Caco-2 (cell line): ENCODE measurements at regions not wholly inside any gene's neighbourhood (a gene's known extent, or its start where the extent isn't known, plus 50 kb on each side); places are given as distances from the start of the nearest gene placed in this dataset.

Experiments used
- BruUV-seq: library from RNA; stranded (reverse); fragments of 400-500 nt; replicated peaks from 2 replicates; lab custom pipeline; 2021; lab: Mats Ljungman, UMichigan
- CTCF ChIA-PET: fragments of 300-600 bp; sonication (Branson Sonifier 250); formaldehyde crosslinking; loops from one replicate; lab custom pipeline; 2022; ENCODE audit warnings: antibody characterized with exemption; lab: Charles Lee
- POLR2A ChIA-PET: fragments of 300-600 bp; sonication (Branson Sonifier 250); formaldehyde crosslinking; loops from one replicate; lab custom pipeline; 2022; ENCODE audit warnings: antibody characterized with exemption; lab: Charles Lee
- DNase-seq, 2 experiments: peaks; one replicate each; pipeline versions ENCODE4 v3.0.0 to v3.0.0-alpha.2; 2020 to 2022
- H3K27me3 ChIP-seq: replicated peaks from 2 replicates; pipeline ENCODE4 v1.6.0; 2011; ENCODE audit warnings: low read length; ENCODE audit not compliant: control insufficient read depth, insufficient read depth
- H3K36me3 ChIP-seq: 2 replicates; pipeline ENCODE4 v1.5.1; 2011; ENCODE audit warnings: low read length; ENCODE audit not compliant: control insufficient read depth, insufficient read depth
- H3K4me1 ChIP-seq: fragments of 250-450 bp; sonication (Bioruptor Pico); 2 replicates; pipeline ENCODE4 v1.5.1; 2020; ENCODE audit warnings: mild to moderate bottlenecking
- H3K4me3 ChIP-seq: 2 replicates; pipeline ENCODE4 v1.5.1; 2011; ENCODE audit warnings: low read depth, mild to moderate bottlenecking, control low read depth, low read length
- H3K9me3 ChIP-seq: fragments of 250-450 bp; sonication (Bioruptor Pico); 2 replicates; pipeline ENCODE4 v1.5.1; 2020; ENCODE audit warnings: mild to moderate bottlenecking, moderate library complexity
- H3K27ac Mint-ChIP-seq: one replicate; pipeline ENCODE4 v1.8.0; 2022; ENCODE audit warnings: mixed read lengths; ENCODE audit not compliant: unreplicated experiment
- H3K27me3 Mint-ChIP-seq: one replicate; pipeline ENCODE4 v1.8.0; 2022; ENCODE audit warnings: mixed read lengths; ENCODE audit not compliant: insufficient read depth, unreplicated experiment
- H3K36me3 Mint-ChIP-seq: one replicate; pipeline ENCODE4 v1.8.0; 2022; ENCODE audit warnings: mild to moderate bottlenecking, mixed read lengths; ENCODE audit not compliant: insufficient read depth, unreplicated experiment
- H3K4me1 Mint-ChIP-seq: one replicate; pipeline ENCODE4 v1.8.0; 2022; ENCODE audit warnings: low read depth, mixed read lengths; ENCODE audit not compliant: unreplicated experiment
- H3K4me3 Mint-ChIP-seq: one replicate; pipeline ENCODE4 v1.8.0; 2022; ENCODE audit warnings: mild to moderate bottlenecking, moderate library complexity, mixed read lengths; ENCODE audit not compliant: unreplicated experiment
- H3K9me3 Mint-ChIP-seq: one replicate; pipeline ENCODE4 v1.8.0; 2022; ENCODE audit warnings: mixed read lengths; ENCODE audit not compliant: unreplicated experiment
- intact Hi-C: fragments of 100-400 bp; cut with micrococcal nuclease; formaldehyde crosslinking; loops from one replicate; pipeline ENCODE4 v1.10.0; 2022; ENCODE audit not compliant: unreplicated experiment
- TF ChIP-seq, protein P1 (sequence below), 2 experiments: fragments of 200-600 bp in 1 of 2; IDR thresholded peaks; 1 replicate in 1 of 2; 2 replicates in 1 of 2; pipeline versions ENCODE4 v1.5.1 to v1.8.0; 2011 to 2022; ENCODE audit warnings: antibody characterized with exemption in 1 of 2, control low read depth in 1 of 2, inconsistent platforms in 1 of 2, low read depth in 1 of 2, low read length in 1 of 2, mild to moderate bottlenecking in 1 of 2, moderate library complexity in 1 of 2; ENCODE audit not compliant: insufficient read depth in 1 of 2, severe bottlenecking in 1 of 2, unreplicated experiment in 1 of 2

DNA sequence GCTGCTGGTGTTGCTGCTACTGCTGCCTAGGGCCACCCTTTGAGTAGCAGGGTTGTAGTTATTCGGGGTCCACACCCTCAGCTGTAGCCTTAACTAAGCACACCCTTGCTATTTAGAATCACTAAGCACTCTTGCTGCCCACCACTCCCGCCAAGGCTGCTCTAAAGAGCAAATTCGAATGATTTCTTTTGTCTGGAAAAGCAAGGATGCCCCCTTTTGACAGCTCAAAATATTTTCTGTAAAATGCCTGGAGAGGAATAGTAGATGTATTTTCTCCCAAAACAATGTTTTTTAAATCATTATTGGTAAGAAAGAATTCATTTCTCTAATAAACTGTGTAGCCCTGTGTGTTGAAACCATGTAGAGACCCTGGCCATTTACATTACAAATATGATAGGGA lies 80.8 kb upstream of the PAPOLG start:
- H3K4me1 Mint-ChIP-seq = no peaks in the 10 kb centered on the region
- ChIA-PET POLR2A (no interaction called here), CTCF (interaction anchor here (0.6 to 2.4 kb wide), 9 partner anchors 13 to 122 kb away, joined by 3 to 16 read pairs (median 4); partner anchors contain the start of gene BCL11A)
- intact Hi-C loops = no loop called here
- Histone ChIP-seq H3K9me3 (no peaks in the 10 kb centered on the region), H3K4me3 (no peak overlapping the region), H3K36me3 (no peaks in the 10 kb centered on the region), H3K4me1 (no peaks in the 10 kb centered on the region), H3K27me3 (no peaks in the 10 kb centered on the region)
- H3K27ac Mint-ChIP-seq = no peak overlapping the region
- TF ChIP-seq, protein P1, sequence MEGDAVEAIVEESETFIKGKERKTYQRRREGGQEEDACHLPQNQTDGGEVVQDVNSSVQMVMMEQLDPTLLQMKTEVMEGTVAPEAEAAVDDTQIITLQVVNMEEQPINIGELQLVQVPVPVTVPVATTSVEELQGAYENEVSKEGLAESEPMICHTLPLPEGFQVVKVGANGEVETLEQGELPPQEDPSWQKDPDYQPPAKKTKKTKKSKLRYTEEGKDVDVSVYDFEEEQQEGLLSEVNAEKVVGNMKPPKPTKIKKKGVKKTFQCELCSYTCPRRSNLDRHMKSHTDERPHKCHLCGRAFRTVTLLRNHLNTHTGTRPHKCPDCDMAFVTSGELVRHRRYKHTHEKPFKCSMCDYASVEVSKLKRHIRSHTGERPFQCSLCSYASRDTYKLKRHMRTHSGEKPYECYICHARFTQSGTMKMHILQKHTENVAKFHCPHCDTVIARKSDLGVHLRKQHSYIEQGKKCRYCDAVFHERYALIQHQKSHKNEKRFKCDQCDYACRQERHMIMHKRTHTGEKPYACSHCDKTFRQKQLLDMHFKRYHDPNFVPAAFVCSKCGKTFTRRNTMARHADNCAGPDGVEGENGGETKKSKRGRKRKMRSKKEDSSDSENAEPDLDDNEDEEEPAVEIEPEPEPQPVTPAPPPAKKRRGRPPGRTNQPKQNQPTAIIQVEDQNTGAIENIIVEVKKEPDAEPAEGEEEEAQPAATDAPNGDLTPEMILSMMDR (IDR thresholded peaks at IDR 0.05; ENCODE audit: insufficient read depth in 1 of 2, low read depth in 1 of 2, low read length in 1 of 2, severe bottlenecking in 1 of 2, unreplicated experiment in 1 of 2) = no peak
- BruUV-seq = no TSS peak
- H3K4me3 Mint-ChIP-seq = no peak overlapping the region
- no peak for DNase-seq
- peaks cover 12% of the 10 kb centered on the region for H3K27me3 Mint-ChIP-seq
- H3K36me3 Mint-ChIP-seq = no peaks in the 10 kb centered on the region
- H3K9me3 Mint-ChIP-seq = no peaks in the 10 kb centered on the region

DNA sequence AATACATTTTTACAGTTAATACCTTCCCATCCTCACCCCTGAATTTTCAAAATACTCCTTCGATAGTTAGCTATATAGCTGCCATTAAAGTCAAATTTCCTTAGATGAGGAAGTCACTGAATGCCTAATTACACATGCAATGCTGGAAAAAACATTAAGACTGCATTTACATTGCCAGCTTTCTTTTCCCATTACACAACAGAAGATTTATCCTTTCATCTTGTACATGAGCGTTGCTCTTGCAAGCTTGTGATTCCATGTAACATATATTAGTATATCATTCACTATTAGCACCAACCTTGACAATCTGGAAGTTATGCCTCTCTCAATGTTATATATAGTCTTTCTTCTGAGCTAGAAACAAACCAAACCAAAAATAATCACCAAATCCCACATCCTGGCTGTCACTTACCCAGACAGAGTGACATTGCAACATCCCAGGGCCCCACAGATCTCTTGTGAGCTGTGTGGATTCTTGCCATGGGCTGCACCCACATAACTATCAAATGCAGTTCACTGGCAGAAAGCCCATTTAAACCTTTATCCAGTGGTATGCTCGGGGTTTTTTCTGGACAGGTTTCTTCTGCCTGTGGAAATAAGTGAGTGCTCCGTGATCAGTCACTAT lies 79.2 kb upstream of the PAPOLG start:
- H3K36me3 ChIP-seq = no peaks in the 10 kb centered on the region
- Mint-ChIP-seq H3K4me3 (no peak overlapping the region), H3K27ac (no peak overlapping the region), H3K27me3 (peaks cover 14% of the 10 kb centered on the region), H3K9me3 (no peaks in the 10 kb centered on the region), H3K36me3 (no peaks in the 10 kb centered on the region), H3K4me1 (no peaks in the 10 kb centered on the region)
- H3K9me3 ChIP-seq = no peaks in the 10 kb centered on the region
- H3K4me3 ChIP-seq = no peak overlapping the region
- TF ChIP-seq, protein P1 (IDR thresholded peaks at IDR 0.05; ENCODE audit: insufficient read depth in 1 of 2, low read depth in 1 of 2, low read length in 1 of 2, severe bottlenecking in 1 of 2, unreplicated experiment in 1 of 2) = no peak
- CTCF ChIA-PET = interaction anchor here (0.6 kb wide), 2 partner anchors 95 to 901 kb away, joined by 3 read pairs; no protein-coding TSS in a partner anchor
- no peaks in the 10 kb centered on the region for H3K4me1 ChIP-seq
- intact Hi-C loops = no loop called here
- BruUV-seq = no TSS peak
- POLR2A ChIA-PET = no interaction called here
- no peaks in the 10 kb centered on the region for H3K27me3 ChIP-seq
- no peak for DNase-seq

DNA sequence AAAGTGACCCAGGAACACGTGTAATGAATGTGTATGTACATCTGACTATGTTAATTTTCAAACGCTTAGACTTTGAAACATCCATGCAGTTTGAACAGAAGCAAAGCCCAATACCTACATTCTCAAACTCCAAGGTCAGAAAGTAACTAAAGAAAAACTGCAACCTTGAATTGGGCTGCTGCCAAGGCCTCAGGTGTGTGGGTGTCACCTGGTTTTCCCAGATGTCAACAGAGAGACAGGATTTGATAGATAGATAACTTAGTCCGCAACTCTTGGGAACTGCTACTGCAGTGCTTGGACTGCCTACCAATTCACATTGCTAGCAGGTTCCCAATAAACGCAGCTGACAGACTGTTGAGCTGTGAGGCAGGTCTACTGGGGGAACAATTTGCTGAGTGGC lies 78.7 kb upstream of the PAPOLG start:
- H3K4me3 Mint-ChIP-seq = no peak overlapping the region
- Histone ChIP-seq H3K27me3 (no peaks in the 10 kb centered on the region), H3K36me3 (no peaks in the 10 kb centered on the region), H3K4me3 (no peak overlapping the region), H3K4me1 (no peaks in the 10 kb centered on the region), H3K9me3 (no peaks in the 10 kb centered on the region)
- DNase-seq = no peak
- H3K36me3 Mint-ChIP-seq = no peaks in the 10 kb centered on the region
- no peaks in the 10 kb centered on the region for H3K4me1 Mint-ChIP-seq
- ChIA-PET POLR2A (no interaction called here), CTCF (no interaction called here)
- H3K27me3 Mint-ChIP-seq = peaks cover 18% of the 10 kb centered on the region
- intact Hi-C loops = no loop called here
- BruUV-seq = no TSS peak
- H3K9me3 Mint-ChIP-seq = no peaks in the 10 kb centered on the region
- TF ChIP-seq, protein P1 (IDR thresholded peaks at IDR 0.05; ENCODE audit: insufficient read depth in 1 of 2, low read depth in 1 of 2, low read length in 1 of 2, severe bottlenecking in 1 of 2, unreplicated experiment in 1 of 2) = no peak
- no peak overlapping the region for H3K27ac Mint-ChIP-seq
